WI38 (cell line): ENCODE measurements at regions not wholly inside any gene's neighbourhood (a gene's known extent, or its start where the extent isn't known, plus 50 kb on each side); places are given as distances from the start of the nearest gene placed in this dataset.

Source experiments
- H3K4me3 ChIP-seq: 2 replicates; pipeline ENCODE4 v1.5.1; 2011; ENCODE audit warnings: low read depth, mild to moderate bottlenecking, control low read depth, low read length
- CTCF ChIP-seq: IDR thresholded peaks from 2 replicates; pipeline ENCODE4 v1.5.1; 2012; ENCODE audit warnings: low read depth, mild to moderate bottlenecking, control low read depth, low read length

GRCh38 chr2:226023383-226023782, 623.9 kb downstream of the NYAP2 start:
- no peak for TF ChIP-seq CTCF
- H3K4me3 ChIP-seq: no peak overlapping the region

- no peak overlapping the region for H3K4me3 ChIP-seq
- no peak for TF ChIP-seq CTCF
Observed at GRCh38 chr2:226020956-226021355, 621.4 kb downstream of the NYAP2 start.

- no peak for TF ChIP-seq CTCF
- no peak overlapping the region for H3K4me3 ChIP-seq
Observed at GRCh38 chr2:226020176-226020575, 620.7 kb downstream of the NYAP2 start.

GRCh38 chr2:226018641-226019040, 619.1 kb downstream of the NYAP2 start:
- no peak for TF ChIP-seq CTCF

GRCh38 chr2:226017537-226017936, 618.0 kb downstream of the NYAP2 start:
- H3K4me3 ChIP-seq: no peak overlapping the region
- no peak for TF ChIP-seq CTCF

More at GRCh38 chr2:226018641-226019040, 619.1 kb downstream of the NYAP2 start:
- no peak overlapping the region for H3K4me3 ChIP-seq

- H3K4me3 ChIP-seq: no peak overlapping the region
- TF ChIP-seq CTCF: no peak
Observed at GRCh38 chr2:226017107-226017506, 617.6 kb downstream of the NYAP2 start.

GRCh38 chr2:226011716-226012450, 612.4 kb downstream of the NYAP2 start:
- H3K4me3 ChIP-seq: no peak overlapping the region
- TF ChIP-seq CTCF: no peak
